Esophagus muscularis mucosa (tissue), 4 donors: ENCODE measurements at regions not wholly inside any gene's neighbourhood (a gene's known extent, or its start where the extent isn't known, plus 50 kb on each side); places are given as distances from the start of the nearest gene placed in this dataset.

Experiments
- DNase-seq: peaks from one replicate; pipeline ENCODE4 v3.0.0-alpha.2; 2017; ENCODE audit errors: extremely low spot score
- H3K27ac ChIP-seq, 4 donors: fragments of 200-600 bp; sonication (generic); replicated peaks in 1 of 4; 1 replicate in 3 of 4; 2 replicates in 1 of 4; pipeline ENCODE4 v1.5.1; 2016 to 2019; ENCODE audit warnings: mild to moderate bottlenecking in 1 of 4
- H3K27me3 ChIP-seq, 4 donors: fragments of 200-600 bp; sonication (generic); one replicate each; pipeline versions ENCODE4 v1.5.1 to v1.6.0; 2016 to 2019
- H3K36me3 ChIP-seq, 4 donors: fragments of 200-600 bp; sonication (generic); one replicate each; pipeline ENCODE4 v1.5.1; 2016 to 2019
- H3K4me1 ChIP-seq, 4 donors: fragments of 200-600 bp; sonication (generic); one replicate each; pipeline ENCODE4 v1.5.1; 2016 to 2019
- H3K4me3 ChIP-seq, 4 donors: fragments of 200-600 bp; sonication (generic); 1 replicate in 2 of 4; 2 replicates in 2 of 4; pipeline ENCODE4 v1.5.1; 2016 to 2019; ENCODE audit warnings: mild to moderate bottlenecking in 4 of 4, moderate library complexity in 1 of 4
- H3K9me3 ChIP-seq, 4 donors: fragments of 200-600 bp; sonication (generic); 1 replicate in 3 of 4; 2 replicates in 1 of 4; pipeline ENCODE4 v1.5.1; 2016 to 2019
- CTCF ChIP-seq, 3 experiments: fragments of 200-600 bp in 2 of 3; fragments of 450-650 bp in 1 of 3; sonication (generic) in 2 of 3; IDR thresholded peaks; one replicate each; pipeline ENCODE4 v1.5.1; 2017 to 2019; ENCODE audit warnings: antibody characterized with exemption in 3 of 3, mild to moderate bottlenecking in 2 of 3, moderate library complexity in 1 of 3
- EP300 ChIP-seq: sonication (generic); formaldehyde crosslinking; IDR thresholded peaks from one replicate; pipeline ENCODE4 v1.6.1; 2017; ENCODE audit warnings: antibody characterized with exemption
- POLR2A ChIP-seq: fragments of 450-650 bp; IDR thresholded peaks from one replicate; pipeline ENCODE4 v1.6.1; 2017; ENCODE audit warnings: antibody characterized with exemption, moderate library complexity, mild to moderate bottlenecking, low read depth
- POLR2AphosphoS5 ChIP-seq, 2 donors: sonication (generic); formaldehyde crosslinking; IDR thresholded peaks; one replicate each; pipeline ENCODE4 v1.6.1; 2017; ENCODE audit warnings: antibody characterized with exemption in 2 of 2
- whole genome bisulfite sequencing: methylation state at CpG from one replicate; pipeline ENCODE4 v1.1.5; 2018; 5-methylcytosine and 5-hydroxymethylcytosine counted together
- intact Hi-C: fragments of 100-400 bp; cut with DNase I; formaldehyde crosslinking; loops from one replicate; pipeline ENCODE4 v1.15.1; 2023

- DNase-seq = no peak
- WGBS = 83% methylated on average over 7 of the region's 8 CpGs
Observed at GRCh38 chr5:8227112-8227511, 358.2 kb downstream of the MTRR start.

GRCh38 chr5:8229551-8229950 is 360.6 kb downstream of the MTRR start:
- Histone ChIP-seq H3K27me3 (no peaks in the 10 kb centered on the region), H3K4me1 (no peaks in the 10 kb centered on the region), H3K27ac (no peak overlapping the region), H3K9me3 (no peaks in the 10 kb centered on the region), H3K36me3 (no peaks in the 10 kb centered on the region), H3K4me3 (no peak overlapping the region)
- DNase-seq = peak; percentile 90
- intact Hi-C loops = no loop called here
- TF ChIP-seq POLR2AphosphoS5 (IDR thresholded peaks at IDR 0.05) = no peak
- TF ChIP-seq CTCF (IDR thresholded peaks at IDR 0.05) = no peak
- no peak for TF ChIP-seq POLR2A
- TF ChIP-seq EP300 = no peak
- WGBS = 88% methylated on average over 4 of the region's 4 CpGs

More at GRCh38 chr5:8227112-8227511, 358.2 kb downstream of the MTRR start:
- TF ChIP-seq POLR2AphosphoS5 (IDR thresholded peaks at IDR 0.05) = no peak
- no peak for TF ChIP-seq POLR2A
- TF ChIP-seq EP300 = no peak
- TF ChIP-seq CTCF (IDR thresholded peaks at IDR 0.05) = no peak
- H3K36me3 ChIP-seq = no peaks in the 10 kb centered on the region
- H3K4me1 ChIP-seq = no peaks in the 10 kb centered on the region
- intact Hi-C loops = no loop called here
- H3K4me3 ChIP-seq = no peak overlapping the region
- no peaks in the 10 kb centered on the region for H3K27me3 ChIP-seq
- no peak overlapping the region for H3K27ac ChIP-seq
- H3K9me3 ChIP-seq = peaks cover 0 to 3% (median 0%) of the 10 kb centered on the region in 4 donors

- WGBS = 46% methylated on average over 2 of the region's 2 CpGs
- intact Hi-C loops = no loop called here
Observed at GRCh38 chr5:8230868-8231267, 361.9 kb downstream of the MTRR start.

DNA sequence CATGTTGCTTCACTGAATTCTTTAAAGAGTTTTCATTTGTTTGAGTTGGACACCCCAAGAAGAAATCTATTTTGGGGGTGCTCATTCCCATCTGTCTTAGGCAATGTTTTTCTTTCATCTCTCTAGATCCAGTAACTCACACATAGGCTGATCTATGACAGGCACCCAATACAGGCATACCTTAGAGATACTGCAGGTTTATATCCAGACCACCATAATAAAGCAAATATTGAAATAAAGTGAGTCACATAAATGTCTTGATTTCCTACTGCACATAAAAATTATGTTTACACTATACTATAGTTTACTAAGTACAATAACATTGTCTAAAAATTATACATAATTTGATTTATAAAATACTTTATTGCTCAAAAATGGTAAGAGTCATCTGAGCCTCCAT is 364.5 kb downstream of the MTRR start:
- H3K27ac ChIP-seq = no peak overlapping the region
- H3K36me3 ChIP-seq = no peaks in the 10 kb centered on the region
- no peaks in the 10 kb centered on the region for H3K9me3 ChIP-seq
- TF ChIP-seq POLR2A = no peak
- TF ChIP-seq EP300 = no peak
- TF ChIP-seq CTCF (IDR thresholded peaks at IDR 0.05) = no peak
- TF ChIP-seq POLR2AphosphoS5 (IDR thresholded peaks at IDR 0.05) = no peak
- no peaks in the 10 kb centered on the region for H3K27me3 ChIP-seq
- no peak for DNase-seq
- H3K4me1 ChIP-seq = no peaks in the 10 kb centered on the region
- intact Hi-C loops = no loop called here
- H3K4me3 ChIP-seq = no peak overlapping the region

More at GRCh38 chr5:8230868-8231267, 361.9 kb downstream of the MTRR start:
- Histone ChIP-seq H3K27me3 (no peaks in the 10 kb centered on the region), H3K27ac (no peak overlapping the region), H3K36me3 (no peaks in the 10 kb centered on the region), H3K4me3 (no peak overlapping the region), H3K4me1 (no peaks in the 10 kb centered on the region), H3K9me3 (no peaks in the 10 kb centered on the region)
- DNase-seq = no peak
- TF ChIP-seq POLR2A = no peak
- TF ChIP-seq CTCF (IDR thresholded peaks at IDR 0.05) = no peak
- no peak for TF ChIP-seq EP300
- no peak for TF ChIP-seq POLR2AphosphoS5 (IDR thresholded peaks at IDR 0.05)

GRCh38 chr5:8234179-8234770 is 365.3 kb downstream of the MTRR start:
- H3K36me3 ChIP-seq = no peaks in the 10 kb centered on the region
- H3K4me1 ChIP-seq = no peaks in the 10 kb centered on the region
- no peak for TF ChIP-seq CTCF (IDR thresholded peaks at IDR 0.05)
- TF ChIP-seq EP300 = no peak
- no peak for TF ChIP-seq POLR2A
- no peak for TF ChIP-seq POLR2AphosphoS5 (IDR thresholded peaks at IDR 0.05)
- no peak overlapping the region for H3K4me3 ChIP-seq
- H3K9me3 ChIP-seq = no peaks in the 10 kb centered on the region
- DNase-seq = no peak
- WGBS = 44% methylated on average over 3 of the region's 3 CpGs
- no peak overlapping the region for H3K27ac ChIP-seq
- intact Hi-C loops = no loop called here
- no peaks in the 10 kb centered on the region for H3K27me3 ChIP-seq
